Neuronal stem cell (in vitro differentiated cells): ENCODE measurements at regions not wholly inside any gene's neighbourhood (a gene's known extent, or its start where the extent isn't known, plus 50 kb on each side); places are given as distances from the start of the nearest gene placed in this dataset.

ENCODE experiments used
- DNase-seq: peaks from one replicate; pipeline ENCODE4 v3.0.0-alpha.2; 2013; ENCODE audit warnings: low spot score
- H2AFZ ChIP-seq: one replicate; pipeline ENCODE4 v1.6.1; 2013; ENCODE audit warnings: mild to moderate bottlenecking, low read length, inconsistent platforms
- H2AK5ac ChIP-seq: 2 replicates; pipeline ENCODE4 v1.6.1; 2013; ENCODE audit warnings: low read depth, mild to moderate bottlenecking, inconsistent platforms, low read length, moderate library complexity, mixed read lengths
- H2BK120ac ChIP-seq: 2 replicates; pipeline ENCODE4 v1.6.1; 2013; ENCODE audit warnings: low read depth, mild to moderate bottlenecking, inconsistent platforms, low read length, moderate library complexity, mixed read lengths
- H2BK12ac ChIP-seq: one replicate; pipeline ENCODE4 v1.6.1; 2013; ENCODE audit warnings: low read length, inconsistent platforms
- H2BK15ac ChIP-seq: 2 replicates; pipeline ENCODE4 v1.6.1; 2013; ENCODE audit warnings: mild to moderate bottlenecking, low read length, inconsistent platforms, mixed read lengths
- H2BK5ac ChIP-seq: one replicate; pipeline ENCODE4 v1.6.1; 2013; ENCODE audit warnings: inconsistent platforms, mild to moderate bottlenecking, low read length, moderate library complexity
- H3K14ac ChIP-seq: one replicate; pipeline ENCODE4 v1.6.1; 2013; ENCODE audit warnings: low read length, inconsistent platforms
- H3K18ac ChIP-seq: 2 replicates; pipeline ENCODE4 v1.6.1; 2013; ENCODE audit warnings: low read length, inconsistent platforms
- H3K23ac ChIP-seq: 2 replicates; pipeline ENCODE4 v1.6.1; 2013; ENCODE audit warnings: low read depth, mild to moderate bottlenecking, mixed read lengths, low read length, inconsistent platforms; ENCODE audit not compliant: poor library complexity
- H3K27ac ChIP-seq: replicated peaks from 3 replicates; pipeline ENCODE4 v1.5.1; 2013; ENCODE audit warnings: low read length, inconsistent platforms
- H3K27me3 ChIP-seq, 3 experiments: 2 replicates each; pipeline ENCODE4 v1.6.1; 2013; ENCODE audit warnings: low read length in 3 of 3, mild to moderate bottlenecking in 2 of 3, inconsistent platforms in 1 of 3, low read depth in 1 of 3, mixed read lengths in 1 of 3, moderate library complexity in 1 of 3; ENCODE audit not compliant: control insufficient read depth in 3 of 3, insufficient read depth in 3 of 3
- H3K36me3 ChIP-seq, 2 donors: replicated peaks in 1 of 2; 2 replicates each; pipeline ENCODE4 v1.6.1; 2013; ENCODE audit warnings: low read length in 2 of 2; ENCODE audit not compliant: control insufficient read depth in 2 of 2, insufficient read depth in 2 of 2
- H3K4ac ChIP-seq: 2 replicates; pipeline ENCODE4 v1.6.1; 2013; ENCODE audit warnings: inconsistent platforms, mild to moderate bottlenecking, low read length, moderate library complexity
- H3K4me1 ChIP-seq, 2 donors: 1 replicate in 1 of 2; 2 replicates in 1 of 2; pipeline ENCODE4 v1.6.1; 2013; ENCODE audit warnings: low read length in 2 of 2, low read depth in 1 of 2; ENCODE audit not compliant: control insufficient read depth in 2 of 2, insufficient read depth in 1 of 2
- H3K4me2 ChIP-seq: one replicate; pipeline ENCODE4 v1.6.1; 2013; ENCODE audit warnings: mild to moderate bottlenecking, low read length, inconsistent platforms; ENCODE audit not compliant: insufficient read depth, poor library complexity, severe bottlenecking
- H3K4me3 ChIP-seq, 2 donors: 2 replicates each; pipeline ENCODE4 v1.5.1; 2013; ENCODE audit warnings: low read length in 2 of 2, mild to moderate bottlenecking in 2 of 2, inconsistent platforms in 1 of 2, moderate library complexity in 1 of 2
- H3K79me1 ChIP-seq: one replicate; pipeline ENCODE4 v1.6.1; 2013; ENCODE audit warnings: low read depth, mild to moderate bottlenecking, inconsistent platforms, low read length, moderate library complexity
- H3K9ac ChIP-seq: one replicate; pipeline ENCODE4 v1.6.1; 2013; ENCODE audit warnings: mild to moderate bottlenecking, low read depth, low read length, inconsistent platforms; ENCODE audit not compliant: poor library complexity
- H3K9me3 ChIP-seq, 2 donors: replicated peaks in 1 of 2; 2 replicates each; pipeline versions ENCODE3 to v1.6.1; 2013; ENCODE audit warnings: low read length in 2 of 2, mild to moderate bottlenecking in 2 of 2, inconsistent platforms in 1 of 2, low read depth in 1 of 2, mixed read lengths in 1 of 2, moderate library complexity in 1 of 2; ENCODE audit not compliant: control insufficient read depth in 2 of 2, insufficient read depth in 1 of 2
- H4K8ac ChIP-seq: one replicate; pipeline ENCODE4 v1.6.1; 2013; ENCODE audit warnings: low read depth, mild to moderate bottlenecking, inconsistent platforms, low read length, moderate library complexity
- H4K91ac ChIP-seq: one replicate; pipeline ENCODE4 v1.6.1; 2013; ENCODE audit warnings: low read length, low read depth, mild to moderate bottlenecking, inconsistent platforms; ENCODE audit not compliant: poor library complexity
- WGBS, 2 donors: extraction: QIAGEN DNeasy Blood & Tissue Kit; methylation state at CpG; one replicate each; pipeline ENCODE4 v1.1.7; 2013; ENCODE audit warnings: missing lambda C conversion rate in 2 of 2, mixed read lengths in 1 of 2; ENCODE audit not compliant: insufficient read length in 2 of 2, insufficient replicate concordance in 1 of 2; ENCODE audit errors: extremely low coverage in 2 of 2; 5-methylcytosine and 5-hydroxymethylcytosine counted together

GRCh38 chr13:71124230-71124629, 742.8 kb downstream of the DACH1 start:
- Histone ChIP-seq H2BK120ac (no peak overlapping the region), H2BK15ac (no peak overlapping the region), H3K27ac (no peak overlapping the region), H3K79me1 (no peaks in the 10 kb centered on the region), H3K4me1 (no peaks in the 10 kb centered on the region), H3K9ac (no peak overlapping the region), H3K27me3 (no peaks in the 10 kb centered on the region), H3K4me2 (no peak overlapping the region), H3K18ac (no peak overlapping the region), H3K36me3 (no peaks in the 10 kb centered on the region), H3K9me3 (peaks cover 0 to 1% of the 10 kb centered on the region in 2 donors), H2BK12ac (no peak overlapping the region), H3K4ac (no peak overlapping the region), H3K4me3 (no peak overlapping the region), H4K91ac (no peak overlapping the region), H2AFZ (no peak overlapping the region), H2BK5ac (no peak overlapping the region), H2AK5ac (no peak overlapping the region), H3K14ac (no peak overlapping the region), H4K8ac (no peak overlapping the region), H3K23ac (no peak overlapping the region)
- no peak for DNase-seq
- WGBS, 2 donors = no CpG with 5 or more reads among the region's 1 CpG

- H3K27me3 ChIP-seq = no peaks in the 10 kb centered on the region
- H3K14ac ChIP-seq = no peak overlapping the region
- no peak overlapping the region for H3K4me2 ChIP-seq
- H3K9me3 ChIP-seq = peaks cover 0 to 1% of the 10 kb centered on the region in 2 donors
- no peak overlapping the region for H3K9ac ChIP-seq
- H3K23ac ChIP-seq = no peak overlapping the region
- H3K4me3 ChIP-seq = no peak overlapping the region
- no CpG with 5 or more reads among the region's 6 CpGs for WGBS, 2 donors
- no peak overlapping the region for H2AK5ac ChIP-seq
- no peaks in the 10 kb centered on the region for H3K36me3 ChIP-seq
- H3K18ac ChIP-seq = no peak overlapping the region
- H3K79me1 ChIP-seq = no peaks in the 10 kb centered on the region
- H3K4ac ChIP-seq = no peak overlapping the region
- no peaks in the 10 kb centered on the region for H3K4me1 ChIP-seq
- H2BK120ac ChIP-seq = no peak overlapping the region
- no peak overlapping the region for H2BK15ac ChIP-seq
- H2BK12ac ChIP-seq = no peak overlapping the region
- H2AFZ ChIP-seq = peak overlapping the region; percentile 10
- DNase-seq = no peak
- H4K91ac ChIP-seq = no peak overlapping the region
- no peak overlapping the region for H4K8ac ChIP-seq
- no peak overlapping the region for H2BK5ac ChIP-seq
- no peak overlapping the region for H3K27ac ChIP-seq
Measured at GRCh38 chr13:71118779-71119364, 748.1 kb downstream of the DACH1 start.

- Histone ChIP-seq H3K36me3 (no peaks in the 10 kb centered on the region), H3K14ac (no peak overlapping the region), H3K4me2 (no peak overlapping the region), H4K8ac (no peak overlapping the region), H3K27me3 (no peaks in the 10 kb centered on the region), H2BK15ac (no peak overlapping the region), H2BK120ac (no peak overlapping the region), H3K79me1 (no peaks in the 10 kb centered on the region), H3K4me3 (no peak overlapping the region), H2BK12ac (no peak overlapping the region), H3K18ac (no peak overlapping the region), H3K4ac (no peak overlapping the region), H3K9me3 (peaks cover 0 to 1% of the 10 kb centered on the region in 2 donors), H3K27ac (no peak overlapping the region), H3K4me1 (no peaks in the 10 kb centered on the region), H3K23ac (no peak overlapping the region), H3K9ac (no peak overlapping the region), H2AK5ac (no peak overlapping the region), H4K91ac (no peak overlapping the region), H2BK5ac (no peak overlapping the region), H2AFZ (no peak overlapping the region)
- no peak for DNase-seq
Measured at GRCh38 chr13:71117920-71118319, 749.1 kb downstream of the DACH1 start.

GRCh38 chr13:71115301-71115700, 751.7 kb downstream of the DACH1 start:
- no peaks in the 10 kb centered on the region for H3K36me3 ChIP-seq
- H3K4me2 ChIP-seq = no peak overlapping the region
- H2BK12ac ChIP-seq = no peak overlapping the region
- no peak overlapping the region for H4K91ac ChIP-seq
- no peak overlapping the region for H3K4me3 ChIP-seq
- no peaks in the 10 kb centered on the region for H3K27me3 ChIP-seq
- no peak overlapping the region for H3K9ac ChIP-seq
- H3K23ac ChIP-seq = no peak overlapping the region
- no peak overlapping the region for H2BK120ac ChIP-seq
- H3K14ac ChIP-seq = no peak overlapping the region
- no peak overlapping the region for H3K18ac ChIP-seq
- no peak for DNase-seq
- H3K9me3 ChIP-seq = no peaks in the 10 kb centered on the region
- no peak overlapping the region for H2AFZ ChIP-seq
- no peak overlapping the region for H3K27ac ChIP-seq
- H2BK5ac ChIP-seq = no peak overlapping the region
- H3K79me1 ChIP-seq = no peaks in the 10 kb centered on the region
- no peak overlapping the region for H4K8ac ChIP-seq
- H3K4me1 ChIP-seq = no peaks in the 10 kb centered on the region
- H2BK15ac ChIP-seq = no peak overlapping the region
- H2AK5ac ChIP-seq = no peak overlapping the region
- no peak overlapping the region for H3K4ac ChIP-seq
- WGBS, 2 donors = no CpG with 5 or more reads among the region's 5 CpGs
